PC-9 (cell line): ENCODE measurements at regions not wholly inside any gene's neighbourhood (a gene's known extent, or its start where the extent isn't known, plus 50 kb on each side); places are given as distances from the start of the nearest gene placed in this dataset.

Source experiments
- BruUV-seq: library from RNA; stranded (reverse); fragments of 400-500 nt; replicated peaks from 2 replicates; lab custom pipeline; 2021; lab: Mats Ljungman, UMichigan
- CTCF ChIA-PET: fragments of 300-600 bp; sonication (Branson Sonifier 250); formaldehyde crosslinking; loops from one replicate; lab custom pipeline; 2022; ENCODE audit warnings: antibody characterized with exemption; lab: Charles Lee
- POLR2A ChIA-PET: fragments of 300-600 bp; sonication (Branson Sonifier 250); formaldehyde crosslinking; loops from one replicate; lab custom pipeline; 2022; ENCODE audit warnings: antibody characterized with exemption; ENCODE audit not compliant: unreplicated experiment; lab: Charles Lee
- DNase-seq, 2 experiments: peaks; one replicate each; pipeline versions ENCODE4 v3.0.0 to v3.0.0-alpha.2; 2015 to 2022; ENCODE audit warnings: mixed read lengths in 1 of 2
- H2AFZ ChIP-seq: fragments of 200-600 bp; sonication (generic); 2 replicates; pipeline ENCODE4 v1.8.1; 2017; ENCODE audit warnings: antibody characterized with exemption
- H3F3A ChIP-seq: fragments of 200-600 bp; sonication (generic); 2 replicates; pipeline ENCODE4 v1.8.1; 2017; ENCODE audit warnings: antibody characterized with exemption, mild to moderate bottlenecking, low read depth; ENCODE audit not compliant: insufficient read depth
- H3K27ac ChIP-seq: fragments of 200-600 bp; sonication (generic); 2 replicates; pipeline ENCODE4 v1.6.1; 2016; ENCODE audit warnings: mixed run types
- H3K27me3 ChIP-seq: fragments of 200-600 bp; sonication (generic); 2 replicates; pipeline ENCODE4 v1.6.1; 2016; ENCODE audit warnings: low read depth, mixed run types; ENCODE audit not compliant: insufficient read depth
- H3K36me3 ChIP-seq: fragments of 200-600 bp; sonication (generic); 2 replicates; pipeline ENCODE4 v1.6.1; 2016; ENCODE audit warnings: low read depth, mixed run types
- H3K4me1 ChIP-seq: fragments of 200-600 bp; sonication (generic); replicated peaks from 2 replicates; pipeline ENCODE4 v1.6.1; 2016; ENCODE audit warnings: mixed run types; ENCODE audit not compliant: insufficient read depth
- H3K4me2 ChIP-seq: fragments of 200-600 bp; sonication (generic); 2 replicates; pipeline ENCODE4 v1.6.1; 2017; ENCODE audit warnings: mixed run types
- H3K4me3 ChIP-seq: fragments of 200-600 bp; sonication (generic); 2 replicates; pipeline ENCODE4 v1.6.1; 2016; ENCODE audit warnings: mixed run types
- H3K79me2 ChIP-seq: fragments of 200-600 bp; sonication (generic); 2 replicates; pipeline ENCODE4 v1.6.1; 2017; ENCODE audit warnings: low read depth, mixed run types
- H3K9me2 ChIP-seq: fragments of 200-600 bp; sonication (generic); 2 replicates; pipeline ENCODE4 v1.8.1; 2017; ENCODE audit warnings: mild to moderate bottlenecking; ENCODE audit not compliant: insufficient read depth
- H3K9me3 ChIP-seq: fragments of 200-600 bp; sonication (generic); 2 replicates; pipeline ENCODE4 v1.8.1; 2016; ENCODE audit warnings: low read depth; ENCODE audit not compliant: insufficient read depth
- H4K20me1 ChIP-seq: fragments of 200-600 bp; sonication (generic); 2 replicates; pipeline ENCODE4 v1.8.1; 2017; ENCODE audit not compliant: insufficient read depth
- EZH2 ChIP-seq: fragments of 200-600 bp; sonication (generic); IDR thresholded peaks from 2 replicates; pipeline ENCODE4 v1.8.0; 2017; ENCODE audit warnings: antibody characterized with exemption, low read depth
- intact Hi-C: fragments of 100-400 bp; cut with micrococcal nuclease; formaldehyde crosslinking; loops from one replicate; pipeline ENCODE4 v1.10.0; 2022; ENCODE audit not compliant: unreplicated experiment
- TF ChIP-seq, protein P1 (sequence below): fragments of 200-600 bp; sonication (generic); conservative IDR thresholded peaks from 2 replicates; pipeline ENCODE4 v1.6.1; 2017; ENCODE audit warnings: mixed run types, antibody characterized with exemption, mild to moderate bottlenecking, moderate library complexity

DNA sequence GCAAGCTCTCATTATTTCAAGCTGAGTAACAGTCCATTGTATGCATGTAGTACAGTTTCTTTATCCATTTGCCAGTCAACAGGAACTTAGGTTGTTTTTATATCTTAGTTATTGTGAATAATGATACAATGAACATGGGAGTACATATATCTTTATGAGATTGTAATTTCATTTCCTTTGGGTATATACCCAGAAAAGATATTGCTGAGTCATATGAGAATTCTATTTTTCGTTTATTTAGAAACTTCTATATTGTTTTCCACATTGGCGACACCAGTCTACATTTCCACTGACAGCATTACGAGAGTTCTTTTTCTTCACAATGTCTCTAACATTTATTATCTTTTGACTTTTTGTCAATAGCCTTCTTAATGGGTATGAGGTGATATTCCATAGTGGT, 477.8 kb upstream of the PAPPA start:
- H3K9me2 ChIP-seq = no peaks in the 10 kb centered on the region
- no peaks in the 10 kb centered on the region for H3K27me3 ChIP-seq
- no peaks in the 10 kb centered on the region; the same call in 1 of the 2 replicates for H3K9me3 ChIP-seq
- ChIA-PET POLR2A (no interaction called here), CTCF (no interaction called here)
- H3K4me1 ChIP-seq = peaks cover 36% of the 10 kb centered on the region
- no peak overlapping the region for H2AFZ ChIP-seq
- H3K36me3 ChIP-seq = no peaks in the 10 kb centered on the region
- H3F3A ChIP-seq = peaks cover 26% of the 10 kb centered on the region
- no peak overlapping the region for H3K4me2 ChIP-seq
- no peak overlapping the region for H3K27ac ChIP-seq
- intact Hi-C loops = loop anchor here (10.0 kb wide), 2 partner anchors 169 to 899 kb away; no protein-coding TSS in a partner anchor
- DNase-seq = no peak
- no peaks in the 10 kb centered on the region for H3K79me2 ChIP-seq
- no TSS peak for BruUV-seq
- TF ChIP-seq, protein P1, sequence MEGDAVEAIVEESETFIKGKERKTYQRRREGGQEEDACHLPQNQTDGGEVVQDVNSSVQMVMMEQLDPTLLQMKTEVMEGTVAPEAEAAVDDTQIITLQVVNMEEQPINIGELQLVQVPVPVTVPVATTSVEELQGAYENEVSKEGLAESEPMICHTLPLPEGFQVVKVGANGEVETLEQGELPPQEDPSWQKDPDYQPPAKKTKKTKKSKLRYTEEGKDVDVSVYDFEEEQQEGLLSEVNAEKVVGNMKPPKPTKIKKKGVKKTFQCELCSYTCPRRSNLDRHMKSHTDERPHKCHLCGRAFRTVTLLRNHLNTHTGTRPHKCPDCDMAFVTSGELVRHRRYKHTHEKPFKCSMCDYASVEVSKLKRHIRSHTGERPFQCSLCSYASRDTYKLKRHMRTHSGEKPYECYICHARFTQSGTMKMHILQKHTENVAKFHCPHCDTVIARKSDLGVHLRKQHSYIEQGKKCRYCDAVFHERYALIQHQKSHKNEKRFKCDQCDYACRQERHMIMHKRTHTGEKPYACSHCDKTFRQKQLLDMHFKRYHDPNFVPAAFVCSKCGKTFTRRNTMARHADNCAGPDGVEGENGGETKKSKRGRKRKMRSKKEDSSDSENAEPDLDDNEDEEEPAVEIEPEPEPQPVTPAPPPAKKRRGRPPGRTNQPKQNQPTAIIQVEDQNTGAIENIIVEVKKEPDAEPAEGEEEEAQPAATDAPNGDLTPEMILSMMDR = no peak
- TF ChIP-seq EZH2 = no peak
- H3K4me3 ChIP-seq = no peak overlapping the region
- no peaks in the 10 kb centered on the region for H4K20me1 ChIP-seq

- ChIA-PET POLR2A (no interaction called here), CTCF (no interaction called here)
- Histone ChIP-seq H2AFZ (no peak overlapping the region), H3K9me3 (peaks cover 5% of the 10 kb centered on the region; the same call in 1 of the 2 replicates), H3K79me2 (no peaks in the 10 kb centered on the region), H3K4me1 (no peaks in the 10 kb centered on the region), H3K27me3 (no peaks in the 10 kb centered on the region), H3K27ac (no peak overlapping the region), H3F3A (no peaks in the 10 kb centered on the region), H3K4me3 (no peak overlapping the region), H3K9me2 (peaks cover 4% of the 10 kb centered on the region; the same call in 1 of the 2 replicates), H3K4me2 (no peak overlapping the region), H4K20me1 (no peaks in the 10 kb centered on the region), H3K36me3 (no peaks in the 10 kb centered on the region)
- no peak for DNase-seq
- no TSS peak for BruUV-seq
- intact Hi-C loops = no loop called here
- TF ChIP-seq, protein P1 = no peak
- no peak for TF ChIP-seq EZH2
These were observed 473.4 kb upstream of the PAPPA start for GRCh38 chr9:115680231-115680630.

GRCh38 chr9:115681585-115681984, 472.0 kb upstream of the PAPPA start:
- H3K27me3 ChIP-seq = no peaks in the 10 kb centered on the region

More at GRCh38 chr9:115681585-115681984, 472.0 kb upstream of the PAPPA start:
- TF ChIP-seq, protein P1 = no peak
- no peak for TF ChIP-seq EZH2
- Histone ChIP-seq H3K4me2 (no peak overlapping the region), H3K4me3 (no peak overlapping the region), H3K4me1 (no peaks in the 10 kb centered on the region), H4K20me1 (no peaks in the 10 kb centered on the region), H3K36me3 (no peaks in the 10 kb centered on the region), H3F3A (no peaks in the 10 kb centered on the region), H3K27ac (no peak overlapping the region), H3K9me2 (peaks cover 4% of the 10 kb centered on the region; the same call in 1 of the 2 replicates), H3K9me3 (peaks cover 5% of the 10 kb centered on the region; the same call in 1 of the 2 replicates), H3K79me2 (no peaks in the 10 kb centered on the region), H2AFZ (no peak overlapping the region)
- DNase-seq = no peak
- ChIA-PET CTCF (no interaction called here), POLR2A (no interaction called here)
- intact Hi-C loops = no loop called here
- no TSS peak for BruUV-seq
